ENCODE measurements at regions not wholly inside any gene's neighbourhood (a gene's known extent, or its start where the extent isn't known, plus 50 kb on each side); places are given as distances from the start of the nearest gene placed in this dataset.

DNA sequence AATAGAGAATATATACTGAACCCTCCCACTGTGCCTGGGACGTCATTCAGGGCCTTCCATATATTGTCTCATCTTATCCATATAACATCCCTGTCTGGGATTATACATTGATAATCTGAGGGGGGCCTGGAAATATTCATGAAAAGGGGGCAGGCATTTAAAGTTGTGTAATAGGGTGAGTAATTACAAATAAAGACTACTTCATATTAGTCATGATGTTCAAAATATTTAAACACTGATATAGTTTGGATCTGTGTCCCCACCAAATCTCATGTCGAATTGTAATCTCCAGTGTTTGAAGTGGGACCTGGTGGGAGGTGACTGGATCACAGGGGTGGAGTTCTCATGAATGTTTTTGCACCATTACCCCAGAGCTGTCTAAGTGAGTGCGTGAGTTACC lies 97.8 kb downstream of the AQP9 start:
- no peak for DNase-seq

DNA sequence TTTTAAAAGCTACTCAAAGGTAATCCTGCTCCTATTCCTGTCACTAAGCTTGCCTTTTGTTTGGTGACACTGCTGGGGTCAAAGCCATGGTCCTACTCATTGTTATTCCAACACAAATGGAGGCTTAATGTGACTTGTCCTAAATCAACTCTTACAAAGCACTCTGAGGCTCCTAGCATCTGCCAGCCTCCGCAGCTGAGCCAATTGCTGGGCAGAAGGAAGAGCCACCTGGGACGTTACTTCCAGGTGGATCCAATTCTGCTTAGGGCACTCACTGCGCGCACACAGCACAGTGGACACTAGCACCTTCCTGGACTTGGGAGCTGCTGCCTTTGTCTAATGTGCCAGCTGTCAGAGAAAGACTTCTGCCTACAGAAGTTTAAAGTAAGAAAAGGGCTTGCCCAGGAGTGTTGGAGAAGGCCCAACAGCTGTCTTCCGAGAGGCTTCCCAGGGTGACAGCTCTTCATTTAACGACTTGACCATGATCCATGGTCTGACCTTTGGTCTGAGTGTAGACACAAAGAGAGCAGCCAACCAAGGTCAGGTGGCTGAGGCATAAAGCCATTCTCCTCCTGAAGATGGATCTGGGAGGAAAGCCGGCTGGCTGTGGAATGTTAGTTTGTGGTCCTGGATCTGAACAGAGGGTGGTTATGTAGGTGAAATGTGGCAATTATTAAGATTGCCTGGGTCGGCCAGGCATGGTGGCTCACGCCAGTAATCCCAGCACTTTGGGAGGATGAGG lies 102.2 kb downstream of the AQP9 start:
- no peak for DNase-seq

DNA sequence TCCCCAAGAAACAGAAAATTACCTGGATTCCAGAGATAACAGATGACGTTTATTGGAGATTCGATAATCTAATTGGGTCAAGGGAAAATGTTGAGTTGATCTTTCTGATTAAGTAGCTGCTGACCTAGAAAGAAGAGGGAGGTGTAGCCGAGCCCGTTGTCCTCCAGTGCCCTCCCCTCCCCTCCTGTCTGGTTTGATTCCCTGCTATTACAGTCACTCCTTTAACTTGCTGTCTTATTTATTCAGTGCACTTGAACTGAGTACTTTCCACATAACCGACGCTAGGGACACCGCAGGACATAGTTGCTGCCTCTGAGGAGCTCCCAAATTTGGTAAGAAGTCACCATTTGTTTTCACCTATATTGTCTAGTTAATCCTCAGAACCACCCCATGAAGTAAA lies 103.7 kb downstream of the AQP9 start:
- no peak for DNase-seq

DNA sequence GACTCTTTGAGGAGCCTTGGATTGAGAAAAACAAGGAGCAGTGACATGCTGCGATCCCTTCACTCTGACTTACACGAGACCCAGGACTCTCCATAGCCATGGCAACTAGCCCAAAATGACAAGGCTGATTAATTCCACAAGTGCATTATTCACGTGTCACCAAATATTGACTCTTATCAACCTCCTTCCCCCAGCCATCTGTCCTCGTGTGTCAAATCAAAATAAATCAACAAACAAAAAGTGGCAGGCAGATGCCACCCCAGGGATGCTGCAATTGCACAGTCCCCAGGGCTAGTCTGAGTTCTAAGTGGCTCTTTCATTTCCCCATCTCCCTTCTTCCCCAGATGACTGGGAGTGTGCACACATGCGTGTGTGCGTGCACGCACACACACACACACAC lies 104.9 kb downstream of the AQP9 start:
- no peak for DNase-seq

DNA sequence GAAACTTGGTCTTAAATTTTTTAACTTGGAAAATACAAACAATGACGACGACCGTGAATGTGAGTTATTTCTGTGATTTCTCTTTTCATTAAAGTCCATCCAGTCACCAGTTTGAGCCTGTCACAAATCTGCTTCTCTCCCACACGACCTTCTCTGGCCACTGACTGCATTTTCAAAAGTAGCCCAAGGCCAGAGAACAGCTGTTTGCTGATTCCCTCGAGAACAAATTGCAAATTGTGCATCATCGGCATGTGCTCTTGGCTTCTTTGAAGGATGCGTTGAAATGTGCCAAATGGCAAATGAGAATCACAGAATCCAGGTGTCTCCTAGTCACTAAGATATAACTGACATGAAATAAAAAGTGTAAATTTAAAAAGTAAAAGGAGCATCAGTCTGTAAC lies 106.4 kb downstream of the AQP9 start:
- no peak for DNase-seq

DNA sequence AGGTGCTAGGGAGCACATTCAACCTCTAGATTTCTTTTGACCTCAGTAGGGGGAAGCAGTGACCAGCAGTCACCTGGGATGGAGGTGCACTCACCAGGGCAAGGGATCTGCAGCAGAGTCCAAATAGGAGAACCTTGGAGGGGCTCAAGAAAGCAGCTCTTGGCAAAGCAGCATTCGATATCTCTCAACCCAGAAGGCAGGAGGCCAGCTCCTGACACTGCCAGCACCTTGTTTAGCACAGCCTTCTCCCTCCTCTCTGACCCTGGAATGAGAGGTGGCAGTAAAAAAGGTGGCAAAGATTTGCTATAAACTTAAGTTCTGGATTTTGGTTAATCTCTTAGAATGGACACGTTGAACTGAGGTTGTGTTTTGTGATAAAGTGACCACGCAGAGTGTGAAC lies 107.9 kb downstream of the AQP9 start:
- DNase-seq = no peak

DNA sequence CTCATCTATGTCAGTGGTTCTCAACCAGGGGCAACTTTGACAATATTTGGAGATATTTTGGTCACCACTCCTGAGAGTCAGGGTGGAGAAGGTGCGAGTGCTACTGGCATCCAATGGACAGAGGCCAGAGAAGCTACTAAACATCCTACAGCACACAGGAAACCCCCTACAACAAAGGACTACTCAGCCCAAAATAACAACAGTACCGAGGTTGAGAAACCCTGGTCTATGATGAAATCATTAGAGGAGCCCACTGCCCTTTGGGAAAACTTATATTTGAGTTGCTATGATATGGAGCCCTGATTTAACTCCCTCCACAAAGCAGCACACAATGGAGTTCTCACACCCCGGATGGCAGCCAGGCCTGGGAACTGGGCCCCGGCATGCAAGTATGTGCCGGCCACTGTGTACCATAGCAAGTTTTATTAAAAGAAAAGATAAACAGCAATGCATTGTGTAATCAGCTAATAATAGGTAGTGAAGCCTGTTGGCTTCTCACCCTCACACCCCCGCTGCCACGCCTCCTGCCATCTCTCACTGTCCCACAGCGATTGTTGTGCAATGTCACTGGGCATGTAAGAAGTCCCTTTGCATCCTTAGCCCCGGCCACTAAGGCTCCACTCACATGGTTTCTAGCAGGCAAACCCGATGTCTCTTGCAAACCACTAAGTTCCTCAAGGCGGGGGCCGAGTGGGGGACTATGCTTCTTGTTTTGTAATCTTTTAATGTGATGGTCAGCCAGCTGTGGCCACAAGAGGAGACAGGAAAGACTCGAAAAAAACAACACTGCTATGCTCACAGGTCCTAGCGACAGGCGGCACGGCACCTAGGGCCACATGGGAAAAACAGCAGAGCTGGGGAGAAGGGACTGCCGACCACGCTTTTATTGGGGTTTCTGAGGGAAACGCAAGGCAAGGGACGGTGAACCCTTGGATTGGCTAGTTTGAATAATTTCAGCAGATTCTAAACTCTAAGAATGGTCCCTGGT lies 110.0 kb downstream of the AQP9 start:
- no peak for DNase-seq

DNA sequence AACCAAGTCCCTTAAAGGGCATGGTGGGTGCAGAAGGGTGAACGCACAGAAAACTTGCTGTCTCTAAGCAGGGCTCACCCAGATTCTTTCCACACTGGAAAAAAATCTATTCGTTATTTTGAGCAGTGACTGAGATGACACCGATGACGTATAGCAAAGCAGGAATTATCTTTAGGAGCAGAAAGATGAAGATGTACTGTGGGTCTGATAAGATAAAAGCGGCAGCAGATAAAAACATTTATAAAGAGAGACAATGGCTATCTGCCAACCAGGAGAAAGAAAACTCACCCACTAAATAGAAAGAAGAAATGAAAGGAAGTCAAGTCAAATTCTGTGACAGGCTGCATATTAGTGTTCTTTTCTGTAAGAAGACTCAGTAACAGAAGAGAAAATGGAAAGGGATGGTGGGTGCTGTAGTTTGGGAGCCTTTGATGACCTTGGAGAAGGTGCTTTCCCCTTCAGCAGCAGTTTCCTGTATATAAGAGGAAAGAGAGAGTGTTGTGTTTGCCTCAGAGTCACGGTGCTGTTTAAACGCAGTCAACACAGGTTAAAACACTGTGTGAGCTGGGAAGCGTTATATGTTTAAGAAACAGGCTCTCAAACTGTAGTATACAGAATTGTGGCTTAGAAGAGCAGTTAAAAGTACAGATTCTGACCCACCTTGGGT lies 111.6 kb downstream of the AQP9 start:
- no peak for DNase-seq

DNA sequence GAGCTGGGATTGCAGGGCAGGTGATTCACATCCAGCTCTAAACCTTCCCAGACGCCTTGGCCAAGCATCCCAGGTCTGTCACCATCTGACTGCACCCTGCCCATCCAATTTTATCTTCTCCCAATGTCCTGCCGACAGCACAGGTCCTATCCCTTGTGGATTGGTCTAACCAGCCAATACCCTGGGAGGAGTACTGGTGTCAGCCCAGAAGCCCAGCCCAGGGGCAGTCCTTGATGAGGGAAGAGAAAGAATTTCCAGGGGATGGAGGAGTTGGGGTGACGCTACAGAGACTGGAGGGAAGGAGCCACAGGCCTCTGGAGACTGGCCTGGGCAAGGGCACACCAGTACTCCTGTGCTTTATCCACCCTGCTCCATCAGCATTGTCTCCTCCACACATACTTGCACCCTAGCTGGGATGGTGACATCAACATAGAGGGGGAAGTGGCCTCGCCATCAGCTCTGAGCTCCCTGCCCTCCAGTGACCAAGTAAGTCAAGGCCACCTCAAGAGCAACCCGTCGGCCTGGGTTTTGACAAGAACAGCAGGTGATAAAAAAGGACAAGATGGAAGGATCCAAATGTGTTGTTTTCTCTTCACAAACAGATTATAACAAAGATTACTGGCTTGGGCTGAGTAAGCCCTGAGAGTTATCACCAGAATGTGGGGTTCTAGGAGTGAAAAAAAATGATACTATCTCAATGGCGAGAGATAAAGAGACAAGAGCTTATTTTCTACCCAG lies 114.6 kb downstream of the AQP9 start:
- DNase-seq = no peak

DNA sequence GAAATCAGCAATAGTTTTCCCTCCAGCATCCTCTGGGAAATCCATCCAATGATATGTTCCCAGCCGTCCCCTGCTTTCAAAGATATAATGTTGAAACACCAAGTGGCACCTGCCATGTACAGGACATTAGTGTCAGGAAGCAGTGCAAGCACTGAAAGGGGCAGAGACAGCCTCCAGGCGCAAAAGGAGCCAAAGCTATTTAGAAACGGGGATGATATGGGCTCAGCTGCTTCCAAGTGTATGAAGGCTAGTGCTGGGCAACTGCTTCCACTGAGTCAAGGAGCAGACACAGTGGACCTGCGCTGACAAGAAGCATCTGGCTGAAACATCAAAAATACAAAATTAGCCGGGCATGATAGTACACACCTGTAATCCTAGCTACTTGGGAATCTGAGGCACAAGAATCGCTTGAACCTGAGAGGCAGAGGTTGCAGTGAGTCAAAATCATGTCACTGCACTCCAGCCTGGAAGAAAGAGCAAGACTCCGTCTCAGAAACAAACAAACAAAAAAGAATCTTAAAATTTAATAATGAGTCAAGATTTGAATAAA lies 119.7 kb downstream of the AQP9 start:
- no peak for DNase-seq

DNA sequence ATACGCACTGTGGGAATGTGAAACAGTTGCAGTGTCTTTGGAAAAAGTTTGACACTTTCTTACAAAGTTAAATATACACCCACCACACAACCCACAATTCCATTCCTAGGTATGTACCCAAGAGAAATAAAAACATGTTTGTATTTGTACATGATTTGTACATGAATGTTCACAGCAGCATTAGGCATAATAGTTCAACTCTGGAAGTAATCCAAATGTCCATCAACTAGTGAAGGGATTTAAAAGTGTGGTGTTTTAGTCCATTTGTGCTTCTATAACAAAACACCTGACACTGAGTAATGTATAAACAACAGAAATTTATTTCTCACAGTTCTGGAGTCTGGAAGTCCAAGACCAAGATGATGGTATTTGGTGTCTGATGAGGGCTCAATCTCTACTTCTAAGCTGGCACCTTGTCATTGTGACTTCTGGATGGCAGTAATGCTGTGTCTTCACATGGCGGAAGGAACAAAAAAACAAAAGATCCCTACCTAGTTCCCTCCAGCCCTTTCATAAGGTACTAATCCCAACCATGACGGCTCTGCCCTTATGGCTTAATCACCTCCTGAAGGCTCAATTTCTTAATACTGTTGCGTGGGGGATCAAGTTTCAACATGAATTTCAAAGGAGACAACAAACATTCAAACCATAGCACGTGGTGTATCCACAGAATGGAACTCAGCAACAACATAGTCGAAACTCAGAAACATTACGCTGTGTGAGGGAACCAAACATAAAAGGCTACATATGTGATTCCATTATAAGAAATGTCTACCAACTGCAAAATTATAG lies 120.5 kb downstream of the AQP9 start:
- DNase-seq = no peak

DNA sequence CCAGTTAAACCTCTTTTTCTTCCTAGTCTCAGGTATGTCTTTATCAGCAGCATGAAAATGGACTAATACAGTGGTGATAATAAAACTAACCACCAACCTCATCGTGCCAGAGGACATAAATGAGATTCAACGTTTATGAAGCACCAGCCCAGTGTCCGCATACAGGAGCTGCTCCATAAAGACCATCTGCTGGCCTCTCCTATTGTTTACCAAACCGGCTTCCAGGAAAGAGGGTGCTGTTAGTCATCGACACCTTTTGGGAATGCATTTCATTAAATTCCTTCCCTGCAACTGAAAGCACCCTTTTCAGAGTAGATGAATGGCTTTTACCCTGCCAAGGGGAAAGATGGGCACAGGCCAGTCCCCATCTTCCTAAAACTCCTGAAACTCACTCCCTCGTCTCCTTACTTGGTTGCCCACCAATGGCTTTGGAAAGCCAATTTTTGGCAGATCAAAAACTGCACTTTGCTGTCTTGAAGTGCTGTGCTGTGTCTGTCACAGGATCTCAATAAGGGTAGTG lies 122.1 kb downstream of the AQP9 start:
- no peak for DNase-seq

DNA sequence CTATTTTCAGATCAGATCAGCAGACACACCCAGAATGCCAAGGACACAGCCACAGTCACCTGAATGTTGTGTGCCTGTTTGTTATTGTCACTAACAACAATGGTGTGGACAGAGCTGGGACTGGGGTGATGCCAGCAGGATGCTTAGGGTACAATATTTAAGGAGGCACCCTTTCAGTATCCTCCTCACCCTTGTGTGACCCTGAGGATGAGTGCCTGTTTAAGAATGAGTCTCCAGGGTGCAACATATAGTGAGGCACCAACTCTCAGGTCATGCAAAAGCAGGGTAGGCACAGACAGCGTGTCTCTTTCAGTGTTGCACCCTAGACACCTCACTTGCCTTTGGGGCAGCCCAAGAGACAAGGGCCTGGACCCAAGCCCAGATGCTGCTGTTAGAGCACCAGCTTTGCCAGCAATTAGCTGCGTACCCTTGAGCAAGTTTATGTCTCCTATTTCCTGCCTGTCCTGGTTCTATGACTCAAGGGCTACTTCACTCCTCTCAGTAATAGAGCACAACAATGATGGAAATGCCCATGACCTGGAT lies 122.6 kb downstream of the AQP9 start:
- DNase-seq = no peak

DNA sequence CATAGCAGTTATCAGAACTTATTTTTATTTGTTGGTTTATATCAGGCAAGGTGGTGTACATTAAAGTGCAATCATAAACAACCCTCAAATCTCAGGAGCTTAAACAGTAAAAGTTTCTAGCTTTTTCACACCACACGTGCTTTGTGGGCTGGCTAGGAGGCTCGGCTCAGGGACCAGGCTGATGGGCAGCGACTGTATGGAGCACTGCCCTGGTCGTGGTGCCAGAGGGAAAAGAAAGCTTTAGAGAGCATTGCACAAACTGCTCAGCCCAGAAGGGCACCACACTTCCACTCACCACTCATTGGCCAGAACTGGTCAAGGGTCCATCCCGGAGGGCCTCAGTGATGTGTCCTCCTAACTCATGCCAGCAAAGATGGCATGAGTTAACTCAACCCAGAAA lies 123.2 kb downstream of the AQP9 start:
- DNase-seq = no peak

DNA sequence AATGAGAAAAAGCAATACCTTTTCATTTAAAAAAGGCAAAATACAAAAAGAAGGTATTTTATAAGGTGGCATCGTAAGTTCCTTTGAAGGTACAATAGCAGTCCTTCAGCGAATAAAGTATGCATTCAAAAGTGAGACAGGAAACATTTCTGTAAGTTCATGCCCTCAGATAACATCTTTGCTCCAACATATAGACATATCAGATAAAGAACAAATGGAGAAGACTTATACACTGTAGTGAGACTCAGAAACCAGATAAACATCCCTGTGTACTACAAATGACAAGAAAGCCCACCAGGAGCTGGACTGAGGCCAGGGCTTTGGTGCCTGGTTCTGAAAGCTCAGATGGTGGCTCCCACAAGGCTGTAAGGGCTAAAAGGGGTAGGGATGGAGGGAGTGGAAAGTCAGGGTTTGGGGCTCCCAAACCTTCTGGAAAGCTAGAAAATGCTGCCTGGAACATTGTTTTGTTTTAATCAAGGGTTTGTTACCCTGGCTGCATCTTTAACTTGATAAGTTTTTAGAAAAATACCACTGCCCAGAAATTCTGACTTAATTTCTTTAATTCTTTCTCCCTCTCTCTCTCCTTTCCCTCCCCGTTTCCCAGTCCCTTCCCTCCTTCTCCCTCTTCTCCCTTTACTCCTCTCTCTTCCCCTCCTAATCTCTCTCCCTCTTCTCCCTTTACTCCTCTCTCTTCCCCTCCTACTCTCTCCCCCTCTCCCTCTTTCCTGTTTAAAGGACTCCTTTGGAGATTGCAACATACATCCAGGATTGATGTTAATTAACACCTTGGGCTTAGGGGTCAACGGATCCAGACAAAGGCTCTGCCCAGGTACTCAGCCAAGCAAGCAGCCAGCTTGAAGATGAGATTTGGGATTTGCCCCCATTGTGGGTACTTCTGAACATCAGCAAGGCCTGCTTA lies 126.1 kb downstream of the AQP9 start:
- no peak for DNase-seq

DNA sequence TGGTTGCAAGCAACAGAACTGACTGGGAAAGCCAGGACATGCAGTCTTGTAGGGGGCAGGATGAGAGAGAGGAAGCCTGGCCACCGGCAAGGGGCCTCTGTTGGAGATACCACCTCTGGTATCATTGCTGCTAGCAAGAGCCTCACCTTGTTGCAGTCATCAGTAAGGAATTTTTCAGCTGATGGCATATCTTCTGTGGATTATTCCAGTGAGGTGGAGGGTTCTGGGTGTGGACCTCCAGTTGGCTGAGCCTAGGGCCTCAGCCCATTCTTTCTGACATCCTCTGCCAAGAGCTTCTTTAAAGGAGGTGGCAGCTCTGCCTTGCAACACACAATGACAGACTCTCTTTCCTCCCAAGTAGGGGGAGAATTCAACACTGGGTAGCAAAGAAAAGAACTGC lies 128.9 kb downstream of the AQP9 start:
- no peak for DNase-seq

DNA sequence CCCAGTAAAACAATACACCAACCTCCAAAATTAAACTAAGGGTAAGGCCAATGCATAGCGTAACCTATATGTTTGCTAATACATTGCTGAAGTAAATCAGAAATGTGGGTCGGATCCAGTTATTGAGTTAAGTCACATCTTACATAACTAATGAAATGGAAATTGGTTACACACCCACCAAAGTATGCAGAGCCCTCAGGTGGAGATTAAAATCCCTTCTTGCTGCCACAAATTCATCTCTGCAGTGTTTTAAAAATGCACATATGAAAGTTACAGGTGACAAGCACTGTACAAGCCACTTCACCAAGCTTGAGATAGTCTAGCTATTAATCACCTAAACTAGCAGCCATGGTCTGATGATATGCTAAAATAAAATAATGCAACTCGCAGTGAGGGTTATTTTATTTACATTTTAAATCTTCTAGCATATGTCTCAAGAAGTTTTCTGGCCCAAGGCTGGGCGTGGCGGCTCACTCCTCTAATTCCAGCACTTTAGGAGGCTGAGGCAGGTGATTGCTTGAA lies 130.6 kb downstream of the AQP9 start:
- no peak for DNase-seq

DNA sequence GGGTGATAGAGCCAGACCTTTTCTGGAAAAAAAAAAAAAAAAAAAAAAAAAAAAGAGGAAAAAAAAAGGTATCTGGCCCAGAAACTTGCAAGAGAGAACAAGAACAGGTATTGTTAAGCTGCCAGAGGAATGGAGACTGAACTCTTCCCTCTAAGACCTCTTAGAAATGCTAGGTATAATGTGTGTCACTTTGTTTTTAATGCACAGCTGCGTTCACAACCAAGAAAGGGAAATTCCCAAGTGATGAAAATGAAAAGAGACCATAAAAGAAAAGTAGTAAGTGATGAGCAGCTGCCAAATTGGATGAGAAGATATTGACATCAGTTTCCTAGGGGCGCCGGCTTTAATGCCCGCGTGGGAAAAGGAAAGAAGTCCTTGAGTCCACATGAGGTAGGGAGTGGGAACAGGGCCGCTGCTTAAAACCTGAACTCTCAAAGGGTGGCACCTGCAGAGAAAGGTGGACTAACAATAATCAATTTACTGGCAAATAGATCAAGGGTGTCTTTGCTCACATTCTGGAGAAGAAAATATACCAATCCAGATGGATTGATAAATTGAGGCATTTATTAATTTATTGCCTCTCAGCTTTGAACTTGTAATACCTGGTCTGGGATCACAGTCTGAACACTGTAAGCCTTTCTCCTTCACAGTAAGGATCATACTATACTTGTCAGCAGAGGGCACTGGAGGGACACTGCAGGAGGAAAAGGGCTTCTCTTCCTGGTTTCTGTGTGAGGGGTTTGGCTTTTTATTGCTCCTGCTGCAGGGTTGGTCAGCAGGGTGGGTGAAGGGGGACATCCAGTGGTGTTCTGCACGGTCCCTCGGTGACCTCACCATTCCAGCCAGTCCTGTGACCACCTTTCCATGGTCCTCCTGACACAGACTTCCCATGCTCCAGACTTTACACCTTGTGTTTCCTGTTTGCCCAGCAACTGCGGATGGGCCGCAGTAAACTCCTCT lies 131.6 kb downstream of the AQP9 start:
- DNase-seq = no peak

DNA sequence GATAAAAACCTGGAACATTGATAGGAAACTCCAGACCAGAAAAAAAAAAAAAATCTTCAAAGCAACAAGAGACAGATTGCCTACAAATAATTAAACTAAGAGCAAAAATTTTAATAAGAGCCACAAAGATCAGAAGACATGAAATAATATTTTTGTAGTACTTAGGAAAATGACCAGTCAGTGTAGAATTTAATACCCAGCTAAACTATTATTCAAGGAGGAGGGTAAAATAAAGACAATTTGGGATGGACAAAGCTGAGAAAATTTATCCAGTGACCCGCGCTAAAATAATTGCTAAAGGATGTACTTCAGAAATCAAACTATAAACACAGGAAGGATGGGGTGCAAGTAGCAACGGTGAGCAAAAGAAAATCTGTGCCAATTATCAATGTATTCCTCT lies 133.2 kb downstream of the AQP9 start:
- no peak for DNase-seq

All from activated effector memory CD4-positive, alpha-beta T cell treated with anti-CD3 and anti-CD28 coated beads, Interleukin-2, amount 50 U/mL, for 16 hours (primary cell).